SK-N-SH (cell line): ENCODE measurements at regions not wholly inside any gene's neighbourhood (a gene's known extent, or its start where the extent isn't known, plus 50 kb on each side); places are given as distances from the start of the nearest gene placed in this dataset.

Source experiments
- CTCF ChIP-seq: fragments of 200-600 bp; sonication (generic); IDR thresholded peaks from 2 replicates; pipeline ENCODE4 v1.6.1; 2017; ENCODE audit warnings: antibody characterized with exemption, mild to moderate bottlenecking, moderate library complexity
- FOXM1 ChIP-seq: IDR thresholded peaks from 2 replicates; pipeline ENCODE4 v1.4.0; 2012; ENCODE audit warnings: low read depth, mild to moderate bottlenecking
- MXI1 ChIP-seq: IDR thresholded peaks from 2 replicates; pipeline ENCODE4 v1.6.1; 2012; ENCODE audit warnings: mild to moderate bottlenecking, low read depth, low read length, improper control_type of control experiment
- POLR2AphosphoS5 ChIP-seq: IDR thresholded peaks from 2 replicates; pipeline ENCODE4 v1.6.1; 2012; ENCODE audit warnings: low read depth, low read length
- RCOR1 ChIP-seq: fragments of 150-350 bp; IDR thresholded peaks from 2 replicates; pipeline ENCODE4 v1.6.1; 2017; ENCODE audit warnings: antibody characterized with exemption, low read length
- REST ChIP-seq: IDR thresholded peaks from 2 replicates; pipeline ENCODE4 v1.6.1; 2012; ENCODE audit warnings: mild to moderate bottlenecking, low read depth, low read length, moderate library complexity
- RXRA ChIP-seq: IDR thresholded peaks from 2 replicates; pipeline ENCODE4 v1.4.0; 2012; ENCODE audit warnings: low read depth, mild to moderate bottlenecking, borderline replicate concordance
- SIN3A ChIP-seq: IDR thresholded peaks from 2 replicates; pipeline ENCODE4 v1.6.1; 2012; ENCODE audit warnings: low read depth, mild to moderate bottlenecking, low read length, moderate library complexity, borderline replicate concordance
- TEAD4 ChIP-seq: IDR thresholded peaks from 2 replicates; pipeline ENCODE4 v1.4.0; 2012; ENCODE audit warnings: mild to moderate bottlenecking, borderline replicate concordance; ENCODE audit not compliant: insufficient read depth

- no peak for TF ChIP-seq CTCF
- no peak for TF ChIP-seq TEAD4
- no peak for TF ChIP-seq FOXM1
- no peak for TF ChIP-seq SIN3A
- no peak for TF ChIP-seq REST
- TF ChIP-seq RXRA, result no peak
- TF ChIP-seq POLR2AphosphoS5, result no peak
- TF ChIP-seq RCOR1, result no peak
- TF ChIP-seq MXI1, result no peak
Observed at GRCh38 chr4:111697176-111697942, 447.9 kb upstream of the FAM241A start.
